HG02610 (cell line): ENCODE measurements at regions not wholly inside any gene's neighbourhood (a gene's known extent, or its start where the extent isn't known, plus 50 kb on each side); places are given as distances from the start of the nearest gene placed in this dataset.

Source experiments
- ATAC-seq: cut with Tn5 transposase; IDR thresholded peaks from one replicate; pipeline ENCODE4 v1.9.1; 2021; ENCODE audit warnings: mild to moderate bottlenecking, moderate library complexity; ENCODE audit not compliant: unreplicated experiment

DNA sequence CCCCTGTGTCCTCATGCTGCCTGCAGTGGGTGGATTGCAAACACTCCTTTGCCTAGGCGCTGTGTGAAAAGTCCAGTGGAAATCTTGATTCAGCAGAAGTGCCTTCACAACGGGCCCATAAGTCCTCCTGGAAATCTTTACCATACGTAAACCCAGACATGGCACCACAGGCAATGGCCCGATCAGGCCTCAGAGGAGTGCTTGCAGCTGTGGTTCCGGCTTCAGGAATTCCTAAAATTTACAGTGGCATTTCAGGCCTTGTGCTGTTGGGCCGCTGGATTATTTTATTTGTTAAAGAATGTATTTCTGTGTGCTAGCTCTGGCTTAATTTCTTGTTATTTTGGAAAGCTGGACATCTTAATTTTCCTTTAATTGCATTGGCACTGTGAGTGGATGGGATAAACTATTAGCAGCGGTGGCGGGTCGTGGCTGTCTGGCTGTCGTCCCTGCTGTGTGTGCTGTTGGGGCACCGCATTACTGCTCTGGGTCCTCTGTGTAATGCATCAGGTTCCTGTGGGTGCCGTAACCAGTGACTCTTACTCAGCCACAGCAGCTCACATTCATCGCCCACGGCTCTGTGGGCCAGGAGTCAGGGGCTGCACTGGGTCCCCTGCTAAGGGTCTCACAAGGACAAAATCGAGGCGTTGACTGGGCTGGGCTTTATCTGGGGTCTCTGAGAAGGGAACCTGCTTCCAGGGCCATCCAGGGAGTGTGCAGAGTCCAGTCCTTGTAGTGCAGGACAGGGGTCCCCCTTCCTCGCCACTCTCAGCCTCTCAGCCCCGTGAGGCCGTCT is 73.1 kb downstream of the RTP5 start:
- ATAC-seq, result no peak

DNA sequence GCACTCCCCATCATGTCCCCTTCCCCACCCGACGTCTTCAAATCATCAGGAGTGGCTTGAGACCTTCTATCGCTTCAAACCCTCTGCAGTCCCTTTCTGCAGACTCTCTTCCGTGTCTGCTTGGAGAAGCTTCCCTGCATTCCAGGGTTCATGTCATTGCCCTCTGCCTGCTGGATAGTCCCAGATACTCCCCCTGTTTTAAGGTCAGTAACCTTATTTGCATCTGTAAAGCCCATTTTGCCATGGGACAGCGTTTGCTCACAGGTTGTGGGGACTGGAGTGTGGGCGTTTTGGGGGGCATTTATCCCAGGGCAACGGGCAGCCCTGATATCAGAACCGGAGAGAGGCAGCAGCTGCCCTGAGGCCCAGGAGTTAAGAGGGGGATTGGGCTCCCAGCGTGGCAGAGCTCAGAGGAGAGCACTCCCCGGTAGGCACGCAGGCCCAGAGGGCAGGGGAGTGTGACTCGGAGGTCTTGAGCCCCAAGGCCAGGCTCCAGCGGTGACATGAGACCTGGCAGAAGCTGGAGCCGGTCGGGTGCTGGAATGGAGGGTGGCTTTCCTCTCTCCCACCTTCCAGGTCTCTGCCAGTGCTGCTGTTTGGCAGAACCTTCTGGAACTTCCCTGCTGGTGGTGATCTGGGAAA is 73.8 kb downstream of the RTP5 start:
- ATAC-seq, result no peak

DNA sequence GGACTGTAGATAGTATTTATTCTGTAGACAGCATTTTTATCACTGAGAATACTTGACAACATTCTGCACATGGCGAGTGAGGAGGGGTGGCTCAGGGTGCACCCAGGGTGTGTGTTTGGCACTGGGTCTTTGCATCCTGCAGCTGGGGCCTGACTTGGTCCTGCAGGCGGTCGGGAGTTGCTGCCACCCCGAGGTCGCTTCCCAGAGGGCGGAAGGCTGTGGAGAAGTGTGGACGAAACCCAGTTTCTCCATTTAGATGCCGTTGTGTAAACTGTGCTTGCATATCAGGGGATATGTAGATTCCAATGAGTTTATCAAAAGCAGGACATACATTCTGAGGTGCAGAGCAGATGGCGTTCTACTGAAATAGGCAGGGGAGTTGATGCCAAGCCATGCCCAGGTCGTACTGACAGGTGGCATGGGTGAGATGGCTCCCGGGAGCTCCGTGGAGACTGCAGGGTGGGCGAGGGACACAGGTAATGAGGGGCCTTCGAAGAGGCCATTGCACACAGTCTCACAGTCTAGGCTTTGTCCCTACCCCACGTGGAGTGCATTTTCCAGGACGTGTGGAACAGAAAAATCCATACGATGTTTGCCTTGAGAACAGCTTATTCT is 74.5 kb downstream of the RTP5 start:
- ATAC-seq, result no peak

DNA sequence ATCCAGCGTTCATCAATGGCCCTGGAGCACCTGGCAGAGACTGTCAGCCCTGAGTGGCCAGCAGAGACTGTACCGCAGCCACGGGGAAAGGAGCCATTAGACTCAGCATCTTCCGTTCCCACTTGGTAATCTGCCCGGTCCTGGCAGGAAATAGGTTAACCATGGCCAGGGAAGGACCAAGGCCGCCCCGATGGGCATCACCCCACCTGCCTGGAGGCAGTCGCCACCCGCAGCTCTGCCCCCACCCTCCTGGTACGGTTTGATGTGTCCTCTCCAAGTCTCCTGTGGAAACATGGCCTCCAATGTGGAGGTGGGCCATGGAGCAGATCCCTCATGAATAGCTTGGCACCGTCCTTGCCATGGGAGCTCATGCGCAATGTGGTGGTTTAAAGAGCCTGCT is 75.3 kb downstream of the RTP5 start:
- no peak for ATAC-seq

DNA sequence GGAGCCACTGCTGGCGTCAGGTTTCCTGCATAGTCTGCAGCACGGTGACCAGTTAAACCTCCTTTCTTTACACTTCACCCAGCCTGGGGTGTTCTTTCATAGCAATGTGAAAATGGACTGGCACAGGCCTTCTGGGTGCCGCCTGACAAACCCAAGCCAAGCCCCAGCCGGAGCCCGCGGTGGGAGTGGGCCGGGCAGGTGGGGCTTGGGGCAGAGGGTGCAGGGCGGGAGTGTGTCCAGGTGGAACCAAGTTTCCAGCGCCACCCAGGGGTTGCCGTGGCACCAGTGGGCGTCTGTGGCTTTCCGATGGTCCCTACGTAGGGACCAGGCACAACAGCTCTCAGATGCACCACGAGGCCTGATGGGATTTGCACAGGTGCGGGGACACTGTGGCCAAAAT is 75.8 kb downstream of the RTP5 start:
- ATAC-seq, result no peak

DNA sequence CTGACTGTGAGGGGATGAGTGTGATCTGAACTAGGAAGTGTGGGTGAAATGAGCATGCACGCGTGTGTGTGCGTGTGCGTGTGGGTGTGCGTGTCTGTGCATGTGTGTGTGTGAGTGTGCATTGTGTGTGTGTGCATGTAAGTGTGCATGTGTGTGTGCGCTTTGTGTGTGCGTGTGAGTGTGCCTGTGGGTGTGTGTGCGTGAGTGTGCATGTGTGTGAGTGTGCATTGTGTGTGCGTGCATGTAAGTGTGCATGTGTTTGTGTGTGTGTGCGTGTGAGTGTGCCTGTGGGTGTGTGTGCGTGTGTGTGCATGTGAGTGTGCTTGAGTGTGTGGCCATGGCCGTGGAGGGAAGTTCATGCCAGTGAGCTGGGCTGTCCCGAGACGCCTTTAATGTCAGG is 76.3 kb downstream of the RTP5 start:
- ATAC-seq, result no peak

DNA sequence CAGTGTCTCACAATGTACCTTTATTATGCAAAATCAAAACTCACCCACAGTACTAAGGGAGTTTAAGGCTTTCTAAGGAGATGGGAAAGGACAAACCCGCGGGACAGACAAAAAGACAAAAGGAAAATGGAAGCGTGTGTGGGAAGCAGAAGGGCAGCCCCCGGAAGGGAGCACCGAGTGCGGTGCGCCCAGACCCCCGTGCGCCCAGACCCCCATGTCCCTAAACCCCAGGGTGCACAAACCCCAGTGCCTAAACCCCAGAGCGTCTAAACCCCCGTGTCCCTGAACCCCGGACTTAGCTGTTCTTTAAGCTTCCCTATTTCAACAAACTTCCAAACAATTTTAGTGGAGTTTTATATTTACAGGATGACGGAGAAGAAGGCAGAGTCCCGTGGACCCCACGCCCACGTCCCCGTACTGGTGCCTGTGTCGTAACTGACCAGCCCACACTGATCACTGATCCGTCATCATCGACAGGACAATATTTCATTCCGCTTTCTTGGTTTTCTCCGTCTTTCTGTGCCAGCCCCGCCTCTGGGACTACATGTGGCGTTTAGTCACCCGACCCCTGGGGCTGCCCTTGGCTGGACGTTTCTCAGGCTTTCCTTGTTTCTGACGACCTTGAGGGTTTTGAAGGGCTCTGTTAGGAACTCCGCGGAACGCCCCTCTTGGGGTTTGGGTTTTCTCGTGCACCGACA is 76.9 kb downstream of the RTP5 start:
- no peak for ATAC-seq

DNA sequence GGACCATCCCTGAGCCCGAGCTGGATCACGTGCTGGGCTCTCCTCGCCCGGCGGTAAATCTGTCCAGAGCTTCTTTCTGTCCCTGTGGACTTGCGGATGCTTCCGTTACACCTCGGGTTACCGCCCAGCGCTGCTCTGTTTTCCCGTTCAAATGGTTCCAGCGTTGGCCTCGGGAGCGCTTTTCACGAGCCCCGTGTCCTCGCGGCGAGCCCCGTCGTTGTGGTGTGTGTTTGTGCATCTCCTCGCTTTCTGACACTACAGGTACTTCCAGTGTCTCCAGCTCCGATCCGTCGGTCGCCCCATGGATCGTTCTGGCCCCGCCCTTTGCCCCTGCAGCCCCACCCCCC is 77.4 kb downstream of the RTP5 start:
- ATAC-seq, result no peak

DNA sequence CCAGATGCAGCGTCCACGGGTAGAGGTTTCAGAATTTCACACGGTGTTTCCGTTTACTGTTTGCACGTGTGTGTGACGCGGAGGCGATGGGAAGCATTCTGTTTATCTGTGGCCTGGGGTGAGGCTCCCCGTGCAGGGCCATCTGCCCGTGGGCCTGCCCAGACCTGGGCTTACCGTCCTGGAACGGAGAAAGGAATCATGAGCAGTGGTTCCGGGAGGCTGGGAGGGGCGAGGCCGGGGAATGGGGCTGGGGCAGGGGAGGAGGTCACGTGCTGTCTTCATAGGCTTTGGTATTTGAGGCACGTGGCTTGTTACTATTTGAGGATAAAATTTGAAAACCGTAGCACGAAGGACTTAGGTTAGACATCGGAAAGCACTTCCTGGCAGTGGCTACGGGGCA is 77.9 kb downstream of the RTP5 start:
- no peak for ATAC-seq

DNA sequence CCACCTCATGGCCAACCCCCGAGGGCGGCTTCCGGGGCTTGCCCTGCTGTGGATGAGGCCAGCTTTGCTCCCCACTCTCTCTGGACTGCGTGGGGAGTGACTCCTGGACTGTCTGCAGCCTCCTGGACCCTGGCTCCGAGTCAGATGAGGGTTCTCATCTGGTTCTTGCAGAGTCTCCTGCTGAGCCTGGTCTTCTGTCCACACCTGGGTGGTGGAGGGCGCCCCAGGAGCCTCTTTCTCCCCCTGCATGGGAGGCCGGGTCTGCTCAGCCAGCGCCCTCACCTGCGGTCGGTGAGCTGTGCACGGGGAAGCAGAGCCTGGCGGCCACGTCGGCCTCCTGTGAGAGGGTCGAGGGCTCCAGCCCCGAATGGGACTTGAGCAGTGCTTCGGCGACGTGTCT is 78.3 kb downstream of the RTP5 start:
- ATAC-seq, result no peak

DNA sequence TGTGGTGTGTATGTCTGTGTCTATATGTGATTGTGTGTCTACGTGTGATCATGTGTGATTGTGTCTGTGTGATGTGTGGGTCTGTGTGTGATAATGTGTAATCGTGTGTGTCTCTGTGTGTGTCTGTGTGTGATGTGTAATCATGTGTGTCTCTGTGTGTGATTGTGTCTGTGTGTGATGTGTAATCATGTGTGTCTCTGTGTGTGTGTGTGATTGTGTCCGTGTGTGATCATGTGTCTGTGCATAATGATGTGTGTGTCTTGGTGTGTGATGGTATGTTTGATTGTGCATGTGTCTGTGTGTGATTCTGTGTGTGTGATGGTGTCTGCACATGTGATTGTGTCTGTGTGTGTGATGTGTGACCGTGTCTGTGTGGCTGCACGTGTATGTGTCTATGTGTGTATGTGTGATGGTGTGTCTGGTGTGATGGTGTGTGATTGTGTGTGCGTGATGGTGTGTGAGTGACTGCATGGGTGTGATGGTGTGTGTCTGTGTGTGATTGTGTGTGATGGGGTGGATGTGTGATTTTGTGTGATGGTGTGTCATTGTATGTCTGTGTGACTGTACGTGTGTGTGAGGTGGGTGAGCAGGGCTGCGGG is 78.9 kb downstream of the RTP5 start:
- no peak for ATAC-seq

DNA sequence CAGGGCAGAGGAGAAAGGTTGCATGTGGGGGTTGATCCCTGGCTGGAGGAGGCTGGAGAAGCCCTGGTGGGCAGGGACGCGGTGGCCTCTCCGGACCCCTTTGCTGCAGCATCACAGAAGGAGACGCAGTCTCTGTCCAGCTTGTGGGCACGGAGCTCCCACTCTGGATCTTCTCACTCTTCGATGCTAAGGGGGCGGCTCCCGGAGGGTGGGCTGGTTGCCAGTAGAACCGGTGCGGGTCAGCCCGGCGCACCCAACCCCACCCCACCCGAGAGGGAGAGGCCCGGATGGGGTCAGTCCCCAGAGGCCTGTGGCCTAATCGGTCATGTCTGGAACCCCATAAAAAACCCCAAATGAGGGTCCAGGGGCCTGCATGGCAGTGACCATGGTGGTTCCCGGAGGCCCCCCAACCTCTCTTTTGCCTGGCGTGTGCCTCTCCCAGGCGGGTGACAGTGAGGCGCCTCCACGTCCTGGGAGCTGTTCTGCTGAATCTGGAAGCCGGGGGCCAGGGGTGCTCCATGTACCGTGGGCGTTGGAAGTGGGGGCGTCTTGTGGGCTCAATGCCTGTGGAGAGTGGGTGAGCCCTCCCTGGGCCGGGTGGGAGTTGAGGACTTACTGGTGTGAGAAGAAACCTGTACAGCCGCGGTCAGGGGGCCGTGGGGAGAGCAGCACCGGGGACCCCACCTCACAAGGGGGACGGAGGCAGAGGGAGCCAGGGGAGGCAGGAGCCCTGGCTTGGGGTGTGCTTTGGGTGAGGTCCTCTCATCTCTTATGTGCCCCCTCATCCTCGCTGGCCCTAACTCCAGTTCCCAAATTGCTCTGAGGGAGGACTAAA is 79.6 kb downstream of the RTP5 start:
- no peak for ATAC-seq

DNA sequence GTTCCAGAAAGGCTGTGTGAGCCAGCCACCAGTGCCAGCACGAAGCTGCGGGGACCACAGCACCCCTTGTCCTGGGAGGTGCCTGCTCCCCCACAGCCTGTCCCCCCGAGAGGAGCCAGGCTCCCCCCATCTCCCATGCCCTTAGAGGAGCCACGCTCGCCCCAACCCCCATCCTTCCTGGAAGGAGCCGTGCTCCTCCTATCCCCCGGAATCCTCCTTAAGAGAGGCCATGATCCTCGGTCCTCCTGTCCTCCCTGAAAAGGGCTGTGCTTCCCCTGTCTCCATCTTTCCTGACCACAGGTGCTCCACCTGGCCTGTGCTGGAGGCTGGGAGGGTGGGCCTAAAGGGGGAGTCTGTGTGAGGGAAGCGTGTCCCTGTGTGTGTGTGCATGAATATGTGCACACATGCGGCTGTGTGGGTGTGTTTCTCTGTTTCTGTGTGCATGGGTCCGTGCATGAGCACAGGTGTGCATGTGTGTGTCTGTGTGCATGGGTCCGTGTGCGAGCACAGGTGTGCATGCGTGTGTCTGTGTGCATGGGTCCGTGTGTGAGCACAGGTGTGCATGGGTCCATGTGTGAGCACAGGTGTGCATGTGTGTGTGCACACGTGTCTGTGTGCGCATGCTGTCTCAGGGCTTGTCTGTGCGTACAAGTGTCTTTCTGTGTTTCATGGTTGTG is 80.3 kb downstream of the RTP5 start:
- ATAC-seq, result no peak

DNA sequence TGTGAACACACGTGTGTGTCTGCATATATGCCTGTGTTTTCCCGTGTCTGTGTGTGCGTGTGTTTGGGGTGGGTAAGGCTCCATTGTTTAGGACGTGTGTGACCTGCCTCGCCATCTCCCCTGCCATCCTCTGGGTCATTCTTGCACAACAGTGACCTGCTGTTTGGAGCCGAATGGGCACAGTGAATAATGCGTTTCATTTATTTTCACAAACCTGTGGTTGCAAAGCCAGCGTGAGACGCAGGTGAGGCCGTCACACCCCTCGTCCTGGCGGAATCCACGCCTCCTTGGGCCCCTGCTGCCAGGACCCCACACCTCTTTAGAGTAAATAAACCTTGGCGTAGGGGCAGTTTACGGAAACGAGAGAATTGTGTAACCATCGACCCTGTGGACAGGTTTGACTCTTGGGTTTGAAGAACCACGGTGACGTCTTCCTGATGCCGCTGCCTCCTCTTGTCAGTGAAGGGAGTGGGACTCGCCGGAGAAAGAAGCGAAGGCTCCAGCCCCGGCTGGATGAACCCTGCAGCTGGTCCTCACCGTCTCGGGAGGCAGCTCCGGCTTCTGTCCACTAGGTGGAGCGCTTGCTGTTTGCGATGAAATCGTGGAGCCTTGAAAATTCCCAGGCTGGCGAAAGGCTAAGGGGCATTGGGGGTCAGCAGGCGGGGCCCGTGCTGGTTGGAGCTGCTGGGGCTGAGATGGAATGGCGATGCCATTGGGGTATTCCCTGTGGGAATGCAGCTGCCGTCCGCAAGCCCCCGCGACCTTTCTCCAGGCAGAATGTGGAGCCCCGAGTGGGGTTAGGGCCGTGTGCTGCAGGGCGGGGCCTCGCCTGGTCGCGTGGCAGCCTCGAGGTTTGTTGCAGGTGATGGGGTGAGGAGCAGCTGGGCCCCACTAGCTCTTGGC is 81.1 kb downstream of the RTP5 start:
- ATAC-seq, result no peak

DNA sequence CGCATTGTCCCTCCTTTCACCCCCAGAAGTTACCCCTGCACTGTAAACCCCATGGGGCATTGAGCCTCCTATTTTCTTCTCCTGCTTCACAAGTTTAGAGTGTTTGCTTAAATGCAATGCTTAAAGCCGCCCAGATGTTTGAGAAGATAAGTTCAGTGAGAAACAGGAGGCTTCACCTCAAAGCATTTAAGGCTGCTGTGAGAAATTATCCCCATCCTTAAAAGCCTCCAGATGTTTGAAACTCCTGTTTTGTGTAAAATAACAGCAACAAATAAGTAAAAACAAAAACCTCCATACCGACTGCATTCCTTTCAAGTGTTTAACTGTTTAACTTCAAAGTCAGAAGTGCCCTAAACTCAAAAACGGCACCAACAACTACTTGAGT is 81.8 kb downstream of the RTP5 start:
- no peak for ATAC-seq

DNA sequence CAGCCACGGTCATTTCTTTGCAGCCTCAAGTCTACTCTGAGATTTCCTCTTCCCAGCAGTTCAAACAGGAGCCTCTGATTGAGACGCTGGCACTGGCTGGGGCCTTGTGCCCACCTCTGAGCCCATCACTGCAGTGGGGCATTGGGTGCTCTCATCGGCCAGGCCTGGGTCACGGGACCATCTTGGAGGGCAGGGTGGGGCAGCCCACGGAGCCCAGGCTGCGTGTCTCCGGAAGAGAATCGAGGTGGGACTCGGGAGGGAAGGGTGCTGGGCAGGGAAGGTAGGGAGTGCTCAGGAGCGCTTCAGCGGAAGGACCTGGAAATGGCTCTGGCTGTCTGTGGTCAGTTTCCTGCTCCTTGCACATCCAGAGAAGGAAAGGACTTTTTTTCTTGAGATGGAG is 82.4 kb downstream of the RTP5 start:
- ATAC-seq, result no peak

DNA sequence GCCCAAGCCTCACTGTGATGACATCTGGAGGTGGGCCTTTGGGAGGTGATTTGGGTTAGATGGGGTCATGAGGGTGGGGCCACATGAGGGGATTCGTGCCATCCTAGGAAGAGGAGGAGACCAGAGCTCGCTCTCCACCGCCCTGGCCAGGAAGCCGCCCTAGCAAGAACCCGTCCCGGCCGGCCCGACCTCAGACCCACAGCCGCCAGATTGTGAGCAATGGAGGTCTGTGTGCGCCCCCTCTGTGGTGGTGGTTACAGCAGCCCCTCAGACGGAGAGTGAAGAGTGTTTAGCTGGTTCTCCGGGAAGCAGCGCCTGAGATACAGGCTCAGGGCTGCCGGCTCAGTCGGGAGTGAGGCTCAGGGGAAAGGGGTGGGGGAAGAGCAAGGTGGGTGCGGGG is 83.3 kb downstream of the RTP5 start:
- ATAC-seq, result no peak

DNA sequence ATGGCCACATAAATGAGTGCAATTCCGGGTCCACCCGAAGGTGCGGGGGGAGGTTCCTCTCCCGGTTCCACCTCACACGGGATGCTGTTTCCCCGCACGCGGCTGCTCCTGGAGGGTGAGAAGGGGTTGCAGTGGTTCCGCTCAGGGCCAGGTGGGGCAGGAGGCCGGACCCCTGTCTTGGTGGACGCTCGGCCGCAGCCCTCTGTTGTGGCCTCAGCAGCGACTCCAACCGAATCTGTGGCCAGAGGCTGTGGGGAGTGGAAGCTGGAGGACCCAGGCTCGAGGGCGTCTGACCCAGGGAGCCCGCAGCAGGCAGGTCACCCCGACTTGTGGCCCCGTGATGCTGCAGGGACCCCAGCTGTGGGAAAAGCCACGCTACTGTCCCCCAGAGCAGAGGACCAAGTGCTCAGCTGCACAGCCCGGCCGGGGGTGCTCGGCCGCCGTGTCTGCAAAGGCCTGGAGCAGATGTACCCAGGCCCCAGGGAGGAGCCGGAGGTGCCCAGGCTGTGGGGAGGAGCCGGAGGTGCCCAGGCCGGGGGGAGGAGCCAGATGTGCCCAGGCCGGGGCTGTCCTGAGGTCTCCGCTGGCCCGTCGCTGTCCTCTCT is 83.9 kb downstream of the RTP5 start:
- no peak for ATAC-seq
